A673 (cell line): ENCODE measurements at regions not wholly inside any gene's neighbourhood (a gene's known extent, or its start where the extent isn't known, plus 50 kb on each side); places are given as distances from the start of the nearest gene placed in this dataset.

Experiments
- BruUV-seq: library from RNA; stranded (reverse); fragments of 400-500 nt; replicated peaks from 2 replicates; lab custom pipeline; 2021; lab: Mats Ljungman, UMichigan
- CTCF ChIA-PET: fragments of 300-600 bp; sonication (Branson Sonifier 250); formaldehyde crosslinking; loops from one replicate; lab custom pipeline; 2022; ENCODE audit warnings: antibody characterized with exemption; lab: Charles Lee
- POLR2A ChIA-PET: fragments of 300-600 bp; sonication (Branson Sonifier 250); formaldehyde crosslinking; loops from one replicate; lab custom pipeline; 2022; ENCODE audit warnings: antibody characterized with exemption; ENCODE audit not compliant: low non-redundant PET; lab: Charles Lee
- DNase-seq: peaks from one replicate; pipeline ENCODE4 v3.0.0-alpha.2; 2015; ENCODE audit warnings: low spot score
- H3K27ac ChIP-seq: fragments of 200-600 bp; sonication (generic); 2 replicates; pipeline ENCODE4 v1.5.1; 2016; ENCODE audit warnings: mixed run types, low read depth, mild to moderate bottlenecking, mixed read lengths, antibody characterized with exemption, low read length; ENCODE audit not compliant: poor library complexity, severe bottlenecking
- H3K27me3 ChIP-seq: fragments of 200-600 bp; sonication (generic); replicated peaks from 2 replicates; pipeline ENCODE4 v1.6.1; 2017; ENCODE audit warnings: mixed run types, low read depth, mild to moderate bottlenecking, mixed read lengths, antibody characterized with exemption, low read length; ENCODE audit not compliant: insufficient read depth, poor library complexity
- H3K36me3 ChIP-seq: fragments of 200-600 bp; sonication (generic); 2 replicates; pipeline ENCODE4 v1.6.1; 2016; ENCODE audit warnings: mixed run types, mild to moderate bottlenecking, mixed read lengths, antibody characterized with exemption, low read length; ENCODE audit not compliant: insufficient read depth, poor library complexity, severe bottlenecking
- H3K4me1 ChIP-seq: fragments of 200-600 bp; sonication (generic); 2 replicates; pipeline ENCODE4 v1.6.1; 2017; ENCODE audit warnings: mixed run types, mild to moderate bottlenecking, mixed read lengths, antibody characterized with exemption, low read length; ENCODE audit not compliant: insufficient read depth, poor library complexity, severe bottlenecking
- H3K4me3 ChIP-seq: fragments of 200-600 bp; sonication (generic); 2 replicates; pipeline ENCODE4 v1.5.1; 2016; ENCODE audit warnings: low read depth, mixed run types, mild to moderate bottlenecking, mixed read lengths, low read length; ENCODE audit not compliant: poor library complexity, severe bottlenecking
- H3K9me3 ChIP-seq: fragments of 200-600 bp; sonication (generic); 2 replicates; pipeline ENCODE4 v1.6.1; 2016; ENCODE audit warnings: mixed run types, low read depth, mild to moderate bottlenecking, mixed read lengths, antibody characterized with exemption, low read length; ENCODE audit not compliant: poor library complexity, severe bottlenecking
- CTCF ChIP-seq: fragments of 300-800, 200-600 bp; sonication (generic); conservative IDR thresholded peaks from 2 replicates; pipeline ENCODE4 v1.5.1; 2017; ENCODE audit warnings: low read depth, mild to moderate bottlenecking, antibody characterized with exemption, low read length, moderate library complexity, mixed read lengths
- EZH2 ChIP-seq: fragments of 200-600 bp; sonication (generic); IDR thresholded peaks from 2 replicates; pipeline ENCODE4 v1.6.1; 2017; ENCODE audit warnings: borderline replicate concordance, low read depth, mild to moderate bottlenecking, mixed read lengths, antibody characterized with exemption, low read length; ENCODE audit not compliant: poor library complexity, severe bottlenecking
- intact Hi-C: fragments of 100-400 bp; cut with micrococcal nuclease; formaldehyde crosslinking; loops from one replicate; pipeline ENCODE4 v1.10.0; 2022; ENCODE audit not compliant: unreplicated experiment

- BruUV-seq: no TSS peak
- no peak for TF ChIP-seq EZH2
- TF ChIP-seq CTCF: no peak
- no peaks in the 10 kb centered on the region for H3K36me3 ChIP-seq
- intact Hi-C loops: no loop called here
- no peak for DNase-seq
- H3K4me3 ChIP-seq: no peak overlapping the region
- POLR2A ChIA-PET: no interaction called here
- no peaks in the 10 kb centered on the region for H3K27me3 ChIP-seq
- no peaks in the 10 kb centered on the region for H3K9me3 ChIP-seq
- CTCF ChIA-PET: no interaction called here
- no peaks in the 10 kb centered on the region for H3K4me1 ChIP-seq
- no peak overlapping the region for H3K27ac ChIP-seq
Measured at GRCh38 chr2:49404108-49404507, 249.8 kb upstream of the FSHR start.

GRCh38 chr2:49403637-49404036 is 249.3 kb upstream of the FSHR start:
- H3K36me3 ChIP-seq: no peaks in the 10 kb centered on the region
- CTCF ChIA-PET: no interaction called here
- no peak overlapping the region for H3K4me3 ChIP-seq
- no peak for TF ChIP-seq EZH2
- TF ChIP-seq CTCF: no peak
- H3K4me1 ChIP-seq: no peaks in the 10 kb centered on the region
- POLR2A ChIA-PET: no interaction called here
- H3K27ac ChIP-seq: no peak overlapping the region
- DNase-seq: no peak
- intact Hi-C loops: no loop called here
- no TSS peak for BruUV-seq
- no peaks in the 10 kb centered on the region for H3K27me3 ChIP-seq
- no peaks in the 10 kb centered on the region for H3K9me3 ChIP-seq

- no TSS peak for BruUV-seq
- TF ChIP-seq CTCF (no peak), EZH2 (no peak)
- no peak for DNase-seq
- H3K27ac ChIP-seq: no peak overlapping the region
- CTCF ChIA-PET: no interaction called here
- no peaks in the 10 kb centered on the region for H3K27me3 ChIP-seq
- no peak overlapping the region for H3K4me3 ChIP-seq
- POLR2A ChIA-PET: no interaction called here
- H3K9me3 ChIP-seq: no peaks in the 10 kb centered on the region
- no peaks in the 10 kb centered on the region for H3K4me1 ChIP-seq
- intact Hi-C loops: no loop called here
- H3K36me3 ChIP-seq: no peaks in the 10 kb centered on the region
Measured at GRCh38 chr2:49379406-49379805, 225.1 kb upstream of the FSHR start.
